ENCODE measurements at regions not wholly inside any gene's neighbourhood (a gene's known extent, or its start where the extent isn't known, plus 50 kb on each side); places are given as distances from the start of the nearest gene placed in this dataset.

DNA sequence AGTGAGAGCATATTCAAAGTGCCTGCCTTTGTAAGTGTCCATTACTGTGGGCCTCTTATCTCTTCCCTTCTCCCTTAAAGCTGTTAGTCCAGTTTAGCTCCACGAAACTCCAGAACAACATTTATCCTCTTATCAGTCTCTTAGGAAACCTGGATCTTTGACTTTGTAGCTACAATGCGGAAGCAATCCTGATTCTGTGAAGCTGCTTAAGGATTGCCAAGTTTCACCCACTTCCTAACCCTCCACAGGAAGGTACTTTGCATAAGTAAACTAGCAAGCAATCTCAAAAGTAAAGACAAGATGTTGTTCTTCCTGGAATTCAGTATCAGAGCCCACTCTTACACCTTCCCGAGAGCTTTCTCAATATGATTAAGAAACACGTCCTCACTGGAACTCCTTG is 164.9 kb upstream of the USP25 start:
- TF ChIP-seq, protein P1, sequence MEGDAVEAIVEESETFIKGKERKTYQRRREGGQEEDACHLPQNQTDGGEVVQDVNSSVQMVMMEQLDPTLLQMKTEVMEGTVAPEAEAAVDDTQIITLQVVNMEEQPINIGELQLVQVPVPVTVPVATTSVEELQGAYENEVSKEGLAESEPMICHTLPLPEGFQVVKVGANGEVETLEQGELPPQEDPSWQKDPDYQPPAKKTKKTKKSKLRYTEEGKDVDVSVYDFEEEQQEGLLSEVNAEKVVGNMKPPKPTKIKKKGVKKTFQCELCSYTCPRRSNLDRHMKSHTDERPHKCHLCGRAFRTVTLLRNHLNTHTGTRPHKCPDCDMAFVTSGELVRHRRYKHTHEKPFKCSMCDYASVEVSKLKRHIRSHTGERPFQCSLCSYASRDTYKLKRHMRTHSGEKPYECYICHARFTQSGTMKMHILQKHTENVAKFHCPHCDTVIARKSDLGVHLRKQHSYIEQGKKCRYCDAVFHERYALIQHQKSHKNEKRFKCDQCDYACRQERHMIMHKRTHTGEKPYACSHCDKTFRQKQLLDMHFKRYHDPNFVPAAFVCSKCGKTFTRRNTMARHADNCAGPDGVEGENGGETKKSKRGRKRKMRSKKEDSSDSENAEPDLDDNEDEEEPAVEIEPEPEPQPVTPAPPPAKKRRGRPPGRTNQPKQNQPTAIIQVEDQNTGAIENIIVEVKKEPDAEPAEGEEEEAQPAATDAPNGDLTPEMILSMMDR (conservative IDR thresholded peaks at IDR 0.05; ENCODE audit: low read depth, low read length) = no peak
- TF ChIP-seq EZH2 (IDR thresholded peaks at IDR 0.05; ENCODE audit: low read length, unreplicated experiment) = no peak

All from PC-3 (cell line).